ENCODE measurements at regions not wholly inside any gene's neighbourhood (a gene's known extent, or its start where the extent isn't known, plus 50 kb on each side); places are given as distances from the start of the nearest gene placed in this dataset.

DNA sequence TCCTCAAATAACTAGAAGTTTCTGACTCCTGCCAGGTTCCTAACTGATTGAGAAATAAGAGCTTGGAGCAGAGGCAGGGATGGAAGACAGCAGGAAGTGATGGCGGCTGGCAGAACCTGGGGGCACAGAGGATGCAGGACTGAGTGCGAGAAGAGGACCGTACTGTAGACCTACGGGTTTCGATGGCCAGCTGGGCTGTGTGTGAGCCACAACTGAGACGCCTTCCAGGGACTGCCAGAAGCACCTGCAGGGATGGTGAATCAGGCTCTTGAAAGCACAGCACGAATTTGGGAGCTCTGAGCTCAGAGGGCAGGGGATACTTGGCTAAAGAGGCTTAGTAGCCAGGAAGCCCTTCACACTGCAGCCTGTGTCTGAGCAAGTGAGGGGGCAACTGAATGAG lies 165.6 kb downstream of the ABHD5 start:
- TF ChIP-seq CTCF (conservative IDR thresholded peaks at IDR 0.05; ENCODE audit: low read depth in 2 of 2) (no peak), POLR2AphosphoS5 (IDR thresholded peaks at IDR 0.05; ENCODE audit: low read depth) (no peak), EZH2phosphoT487 (IDR thresholded peaks at IDR 0.05; ENCODE audit: unreplicated experiment) (no peak), JUNB (IDR thresholded peaks at IDR 0.05; ENCODE audit: unreplicated experiment) (no peak)
- TF ChIP-seq, protein P1, sequence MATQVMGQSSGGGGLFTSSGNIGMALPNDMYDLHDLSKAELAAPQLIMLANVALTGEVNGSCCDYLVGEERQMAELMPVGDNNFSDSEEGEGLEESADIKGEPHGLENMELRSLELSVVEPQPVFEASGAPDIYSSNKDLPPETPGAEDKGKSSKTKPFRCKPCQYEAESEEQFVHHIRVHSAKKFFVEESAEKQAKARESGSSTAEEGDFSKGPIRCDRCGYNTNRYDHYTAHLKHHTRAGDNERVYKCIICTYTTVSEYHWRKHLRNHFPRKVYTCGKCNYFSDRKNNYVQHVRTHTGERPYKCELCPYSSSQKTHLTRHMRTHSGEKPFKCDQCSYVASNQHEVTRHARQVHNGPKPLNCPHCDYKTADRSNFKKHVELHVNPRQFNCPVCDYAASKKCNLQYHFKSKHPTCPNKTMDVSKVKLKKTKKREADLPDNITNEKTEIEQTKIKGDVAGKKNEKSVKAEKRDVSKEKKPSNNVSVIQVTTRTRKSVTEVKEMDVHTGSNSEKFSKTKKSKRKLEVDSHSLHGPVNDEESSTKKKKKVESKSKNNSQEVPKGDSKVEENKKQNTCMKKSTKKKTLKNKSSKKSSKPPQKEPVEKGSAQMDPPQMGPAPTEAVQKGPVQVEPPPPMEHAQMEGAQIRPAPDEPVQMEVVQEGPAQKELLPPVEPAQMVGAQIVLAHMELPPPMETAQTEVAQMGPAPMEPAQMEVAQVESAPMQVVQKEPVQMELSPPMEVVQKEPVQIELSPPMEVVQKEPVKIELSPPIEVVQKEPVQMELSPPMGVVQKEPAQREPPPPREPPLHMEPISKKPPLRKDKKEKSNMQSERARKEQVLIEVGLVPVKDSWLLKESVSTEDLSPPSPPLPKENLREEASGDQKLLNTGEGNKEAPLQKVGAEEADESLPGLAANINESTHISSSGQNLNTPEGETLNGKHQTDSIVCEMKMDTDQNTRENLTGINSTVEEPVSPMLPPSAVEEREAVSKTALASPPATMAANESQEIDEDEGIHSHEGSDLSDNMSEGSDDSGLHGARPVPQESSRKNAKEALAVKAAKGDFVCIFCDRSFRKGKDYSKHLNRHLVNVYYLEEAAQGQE (IDR thresholded peaks at IDR 0.05; ENCODE audit: unreplicated experiment) = no peak
